Upper lobe of left lung (tissue), 6 donors: ENCODE measurements at regions not wholly inside any gene's neighbourhood (a gene's known extent, or its start where the extent isn't known, plus 50 kb on each side); places are given as distances from the start of the nearest gene placed in this dataset.
"Not testable (repeated sequence)": the region's sequence is repeated elsewhere in the genome, so short reads cannot be mapped to it uniquely, and the experiment has no call there.

Experiments
- ATAC-seq, 2 donors: fragments of 200-7000 bp; cut with Tn5 transposase; one replicate each; pipeline ENCODE4 v1.9.1; 2022; ENCODE audit warnings: mild to moderate bottlenecking in 2 of 2, moderate library complexity in 2 of 2; ENCODE audit not compliant: low FRiP score in 2 of 2
- DNase-seq, 2 donors: peaks; one replicate each; pipeline ENCODE4 v3.0.0-alpha.2; 2019 to 2020
- H3K27ac ChIP-seq, 4 donors: fragments of 200-600 bp; sonication (generic); one replicate each; pipeline ENCODE4 v1.5.1; 2016 to 2019
- H3K27me3 ChIP-seq, 4 donors: fragments of 200-600 bp; sonication (generic); one replicate each; pipeline ENCODE4 v1.5.1; 2017 to 2019
- H3K36me3 ChIP-seq, 4 donors: fragments of 200-600 bp; sonication (generic); one replicate each; pipeline ENCODE4 v1.5.1; 2016 to 2019
- H3K4me1 ChIP-seq, 4 donors: fragments of 200-600 bp; sonication (generic); one replicate each; pipeline ENCODE4 v1.5.1; 2018 to 2019
- H3K4me3 ChIP-seq, 4 donors: fragments of 200-600 bp; sonication (generic); one replicate each; pipeline ENCODE4 v1.5.1; 2017 to 2019; ENCODE audit warnings: mild to moderate bottlenecking in 2 of 4, moderate library complexity in 1 of 4
- H3K9me3 ChIP-seq, 4 donors: fragments of 200-600 bp; sonication (generic); one replicate each; pipeline ENCODE4 v1.5.1; 2018 to 2019
- EP300 ChIP-seq, 4 donors: sonication (generic); formaldehyde crosslinking; IDR thresholded peaks; one replicate each; pipeline ENCODE4 v1.5.1; 2017; ENCODE audit warnings: antibody characterized with exemption in 4 of 4, control low read depth in 2 of 4
- POLR2A ChIP-seq, 4 donors: fragments of 450-650 bp; IDR thresholded peaks; one replicate each; pipeline ENCODE4 v1.5.1; 2016 to 2017; ENCODE audit warnings: antibody characterized with exemption in 4 of 4, mild to moderate bottlenecking in 2 of 4
- POLR2AphosphoS5 ChIP-seq, 2 donors: sonication (generic); formaldehyde crosslinking; IDR thresholded peaks; one replicate each; pipeline ENCODE4 v1.5.1; 2017; ENCODE audit warnings: antibody characterized with exemption in 2 of 2
- WGBS, 2 donors: methylation state at CpG; one replicate each; pipeline ENCODE4 v1.1.5; 2017 to 2018; 5-methylcytosine and 5-hydroxymethylcytosine counted together
- TF ChIP-seq, protein P1 (sequence below), 6 experiments: fragments of 450-650 bp in 4 of 6; fragments of 200-600 bp in 2 of 6; sonication (generic) in 2 of 6; IDR thresholded peaks; one replicate each; pipeline ENCODE4 v1.5.1; 2016 to 2019; ENCODE audit warnings: antibody characterized with exemption in 6 of 6
- donor health status: DM: no; HTN: no; CAD: no; lungs with moderate emphysema.
- donor health status: DM: no; HTN: yes; CAD: no; lungs with severe emphysema.

GRCh38 chr6:125445054-125445453 is 143.3 kb upstream of the HDDC2 start:
- no peaks in the 10 kb centered on the region for H3K4me1 ChIP-seq
- WGBS, 2 donors, result 74 to 75% methylated on average over 8 of the region's 8 CpGs
- no peak overlapping the region for H3K4me3 ChIP-seq
- peak; percentile 4 to 34 for ATAC-seq
- no peak overlapping the region for H3K27ac ChIP-seq
- TF ChIP-seq POLR2AphosphoS5 (IDR thresholded peaks at IDR 0.05), result no peak
- TF ChIP-seq POLR2A (IDR thresholded peaks at IDR 0.05), result no peak
- TF ChIP-seq, protein P1, sequence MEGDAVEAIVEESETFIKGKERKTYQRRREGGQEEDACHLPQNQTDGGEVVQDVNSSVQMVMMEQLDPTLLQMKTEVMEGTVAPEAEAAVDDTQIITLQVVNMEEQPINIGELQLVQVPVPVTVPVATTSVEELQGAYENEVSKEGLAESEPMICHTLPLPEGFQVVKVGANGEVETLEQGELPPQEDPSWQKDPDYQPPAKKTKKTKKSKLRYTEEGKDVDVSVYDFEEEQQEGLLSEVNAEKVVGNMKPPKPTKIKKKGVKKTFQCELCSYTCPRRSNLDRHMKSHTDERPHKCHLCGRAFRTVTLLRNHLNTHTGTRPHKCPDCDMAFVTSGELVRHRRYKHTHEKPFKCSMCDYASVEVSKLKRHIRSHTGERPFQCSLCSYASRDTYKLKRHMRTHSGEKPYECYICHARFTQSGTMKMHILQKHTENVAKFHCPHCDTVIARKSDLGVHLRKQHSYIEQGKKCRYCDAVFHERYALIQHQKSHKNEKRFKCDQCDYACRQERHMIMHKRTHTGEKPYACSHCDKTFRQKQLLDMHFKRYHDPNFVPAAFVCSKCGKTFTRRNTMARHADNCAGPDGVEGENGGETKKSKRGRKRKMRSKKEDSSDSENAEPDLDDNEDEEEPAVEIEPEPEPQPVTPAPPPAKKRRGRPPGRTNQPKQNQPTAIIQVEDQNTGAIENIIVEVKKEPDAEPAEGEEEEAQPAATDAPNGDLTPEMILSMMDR (IDR thresholded peaks at IDR 0.05), result no peak
- no peak for TF ChIP-seq EP300 (IDR thresholded peaks at IDR 0.05)
- no peaks in the 10 kb centered on the region for H3K27me3 ChIP-seq
- DNase-seq, result peak in 1 of 2 donors; percentile 5
- H3K36me3 ChIP-seq, result no peaks in the 10 kb centered on the region
- H3K9me3 ChIP-seq, result no peaks in the 10 kb centered on the region

GRCh38 chr6:125446011-125446410 is 144.2 kb upstream of the HDDC2 start:
- H3K36me3 ChIP-seq, result no peaks in the 10 kb centered on the region
- no peaks in the 10 kb centered on the region for H3K27me3 ChIP-seq
- TF ChIP-seq POLR2A (IDR thresholded peaks at IDR 0.05) (no peak), POLR2AphosphoS5 (IDR thresholded peaks at IDR 0.05) (no peak), EP300 (IDR thresholded peaks at IDR 0.05) (no peak)
- TF ChIP-seq, protein P1 (IDR thresholded peaks at IDR 0.05), result no peak
- WGBS, 2 donors, result 88 to 89% methylated on average over 5 of the region's 5 CpGs
- DNase-seq, result no peak
- no peak overlapping the region for H3K4me3 ChIP-seq
- no peak for ATAC-seq
- H3K4me1 ChIP-seq, result no peaks in the 10 kb centered on the region
- no peak overlapping the region for H3K27ac ChIP-seq
- no peaks in the 10 kb centered on the region for H3K9me3 ChIP-seq

DNA sequence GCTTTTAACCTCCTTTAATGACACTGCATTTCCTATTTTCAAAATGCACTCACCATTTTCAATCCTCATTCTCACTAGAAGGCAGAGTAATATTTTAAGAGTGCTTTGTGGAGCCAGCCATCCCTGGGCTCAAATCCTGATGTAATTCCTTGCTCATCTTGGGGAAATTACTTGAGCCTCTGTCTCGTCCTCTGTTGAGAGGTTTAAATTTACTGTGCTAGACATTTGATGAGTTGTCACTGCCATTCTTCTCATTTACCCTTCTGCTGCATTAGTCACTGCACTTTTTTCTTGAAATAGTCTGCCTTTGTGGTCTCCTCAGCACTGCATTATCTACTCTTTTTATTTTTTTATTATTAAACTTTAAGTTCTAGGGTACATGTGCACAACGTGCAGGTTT is 150.0 kb upstream of the HDDC2 start:
- H3K27ac ChIP-seq, result no peak overlapping the region
- H3K27me3 ChIP-seq, result no peaks in the 10 kb centered on the region
- no peak for ATAC-seq
- TF ChIP-seq POLR2AphosphoS5 (IDR thresholded peaks at IDR 0.05) (no peak), POLR2A (IDR thresholded peaks at IDR 0.05) (no peak)
- H3K9me3 ChIP-seq, result peaks cover 0 to 18% (median 9%) of the 10 kb centered on the region in 4 donors
- H3K4me1 ChIP-seq, result no peaks in the 10 kb centered on the region
- 45 to 48% methylated on average over 2 of the region's 2 CpGs for WGBS, 2 donors
- no peaks in the 10 kb centered on the region for H3K36me3 ChIP-seq
- H3K4me3 ChIP-seq, result no peak overlapping the region
- no peak for DNase-seq

GRCh38 chr6:125453516-125453915 is 151.7 kb upstream of the HDDC2 start:
- no peak for ATAC-seq
- H3K27me3 ChIP-seq, result no peaks in the 10 kb centered on the region
- H3K36me3 ChIP-seq, result no peaks in the 10 kb centered on the region
- DNase-seq, result no peak
- TF ChIP-seq EP300 (IDR thresholded peaks at IDR 0.05) (no peak), POLR2AphosphoS5 (IDR thresholded peaks at IDR 0.05) (no peak), POLR2A (IDR thresholded peaks at IDR 0.05) (no peak)
- TF ChIP-seq, protein P1 (IDR thresholded peaks at IDR 0.05), result no peak
- no peak overlapping the region for H3K4me3 ChIP-seq
- no peak overlapping the region for H3K27ac ChIP-seq
- no peaks in the 10 kb centered on the region for H3K4me1 ChIP-seq
- WGBS, 2 donors, result 65 to 71% methylated on average over 4 of the region's 4 CpGs
- peaks cover 0 to 23% (median 9%) of the 10 kb centered on the region in 4 donors for H3K9me3 ChIP-seq

DNA sequence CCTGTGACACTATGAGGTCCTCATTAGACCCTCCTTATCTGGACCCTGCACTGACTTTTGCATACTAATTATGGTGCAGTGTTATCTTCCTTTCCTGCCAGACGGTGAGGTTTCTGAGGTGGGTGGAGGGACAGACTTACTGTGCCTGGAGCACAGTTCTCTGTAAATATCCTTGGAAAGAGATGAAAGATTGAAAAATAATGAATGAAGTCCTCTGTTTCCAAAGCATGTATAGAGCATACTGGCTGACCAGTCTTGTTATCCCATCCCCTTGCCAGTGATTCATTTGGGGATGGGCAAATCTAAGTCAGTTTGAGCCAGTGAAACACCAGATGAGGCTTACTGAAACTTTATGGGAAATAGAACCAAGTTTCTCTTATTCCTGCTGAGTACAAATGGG is 152.6 kb upstream of the HDDC2 start:
- TF ChIP-seq POLR2AphosphoS5 (IDR thresholded peaks at IDR 0.05), result no peak
- TF ChIP-seq, protein P1 (IDR thresholded peaks at IDR 0.05), result no peak
- no peak for TF ChIP-seq EP300 (IDR thresholded peaks at IDR 0.05)
- TF ChIP-seq POLR2A (IDR thresholded peaks at IDR 0.05), result no peak

DNA sequence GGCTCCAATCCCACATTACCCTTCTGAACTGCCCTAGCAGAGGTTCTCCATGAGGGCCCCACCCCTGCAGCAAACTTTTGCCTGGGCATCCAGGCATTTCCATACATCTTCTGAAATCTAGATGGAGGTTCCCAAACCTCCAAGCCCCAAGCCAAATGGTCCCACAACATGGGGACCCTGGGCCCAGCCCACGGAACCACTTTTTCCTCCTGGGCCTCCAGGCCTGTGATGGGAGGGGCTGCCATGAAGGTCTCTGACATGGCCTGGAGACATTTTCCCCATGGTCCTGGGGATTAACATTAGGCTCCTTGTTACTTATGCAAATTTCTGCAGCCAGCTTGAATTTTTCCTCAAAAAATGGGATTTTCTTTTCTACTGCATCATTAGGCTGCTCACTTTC is 156.7 kb upstream of the HDDC2 start:
- not testable (repeated sequence) for H3K4me3 ChIP-seq, ATAC-seq, DNase-seq, H3K27me3 ChIP-seq, H3K4me1 ChIP-seq, H3K36me3 ChIP-seq, H3K27ac ChIP-seq
- WGBS, 2 donors, result 89 to 100% methylated on average over 1 of the region's 1 CpG
- H3K9me3 ChIP-seq, result peaks cover 0 to 16% (median 6%) of the 10 kb centered on the region in 4 donors

More for the DNA sequence above, 152.6 kb upstream of the HDDC2 start:
- H3K9me3 ChIP-seq, result peaks cover 0 to 26% (median 9%) of the 10 kb centered on the region in 4 donors
- ATAC-seq (no peak), DNase-seq (no peak)
- no peak overlapping the region for H3K27ac ChIP-seq
- no peak overlapping the region for H3K4me3 ChIP-seq
- WGBS, 2 donors, result 88 to 100% methylated on average over 1 of the region's 1 CpG
- H3K27me3 ChIP-seq, result no peaks in the 10 kb centered on the region
- no peaks in the 10 kb centered on the region for H3K36me3 ChIP-seq
- no peaks in the 10 kb centered on the region for H3K4me1 ChIP-seq

DNA sequence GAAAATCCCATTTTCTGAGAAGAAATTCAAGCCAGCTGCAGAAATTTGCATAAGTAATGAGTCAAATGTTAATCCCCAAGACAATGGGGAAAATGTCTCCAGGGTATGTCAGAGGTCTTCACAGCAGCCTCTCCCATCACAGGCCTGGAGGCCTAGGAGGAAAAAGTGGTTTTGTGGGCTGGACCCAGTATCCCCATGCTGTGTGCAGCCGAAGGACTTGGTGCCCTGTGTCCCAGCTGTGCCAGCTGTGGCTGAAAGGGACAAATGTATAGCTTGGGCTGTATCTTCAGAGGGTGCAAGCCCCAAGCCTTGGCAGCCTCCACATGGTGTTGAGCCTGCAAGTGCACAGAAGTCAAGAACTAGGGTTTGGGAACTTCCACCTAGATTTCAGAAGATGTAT is 163.6 kb upstream of the HDDC2 start:
- 100% methylated on average over 1 of the region's 1 CpG for WGBS, 2 donors
- not testable (repeated sequence) for ATAC-seq, DNase-seq, H3K27ac ChIP-seq, H3K36me3 ChIP-seq, H3K4me3 ChIP-seq, H3K27me3 ChIP-seq, H3K9me3 ChIP-seq, H3K4me1 ChIP-seq
